Testis (tissue), 2 donors: ENCODE measurements at regions not wholly inside any gene's neighbourhood (a gene's known extent, or its start where the extent isn't known, plus 50 kb on each side); places are given as distances from the start of the nearest gene placed in this dataset.

Experiments
- DNase-seq: peaks from one replicate; pipeline ENCODE4 v3.0.0-alpha.2; 2019
- H3K27ac ChIP-seq, 2 donors: fragments of 200-600 bp; sonication (generic); one replicate each; pipeline ENCODE4 v1.5.1; 2019
- H3K27me3 ChIP-seq: fragments of 200-600 bp; sonication (generic); one replicate; pipeline ENCODE4 v1.5.1; 2019
- H3K36me3 ChIP-seq: fragments of 200-600 bp; sonication (generic); one replicate; pipeline ENCODE4 v1.5.1; 2017; ENCODE audit warnings: low read depth; ENCODE audit errors: missing control alignments
- H3K4me1 ChIP-seq: fragments of 200-600 bp; sonication (generic); one replicate; pipeline ENCODE4 v1.5.1; 2019
- H3K4me3 ChIP-seq, 2 donors: fragments of 200-600 bp; sonication (generic); one replicate each; pipeline ENCODE4 v1.5.1; 2017 to 2019
- H3K9me3 ChIP-seq: fragments of 200-600 bp; sonication (generic); one replicate; pipeline ENCODE4 v1.5.1; 2017
- POLR2A ChIP-seq: fragments of 450-650 bp; IDR thresholded peaks from one replicate; pipeline ENCODE4 v1.6.1; 2017; ENCODE audit warnings: antibody characterized with exemption, mild to moderate bottlenecking, moderate library complexity
- WGBS, 2 donors: methylation state at CpG; one replicate each; pipeline ENCODE4 v1.1.5; 2018; 5-methylcytosine and 5-hydroxymethylcytosine counted together
- intact Hi-C: fragments of 100-400 bp; cut with DNase I; formaldehyde crosslinking; loops from one replicate; pipeline ENCODE4 v1.15.1; 2023; ENCODE audit warnings: low total_unique reads
- TF ChIP-seq, protein P1 (sequence below), 3 experiments: fragments of 450-650 bp in 2 of 3; fragments of 200-600 bp in 1 of 3; sonication (generic) in 1 of 3; IDR thresholded peaks; one replicate each; pipeline ENCODE4 v1.5.1; 2016 to 2019; ENCODE audit warnings: antibody characterized with exemption in 3 of 3, mild to moderate bottlenecking in 2 of 3, moderate library complexity in 1 of 3

DNA sequence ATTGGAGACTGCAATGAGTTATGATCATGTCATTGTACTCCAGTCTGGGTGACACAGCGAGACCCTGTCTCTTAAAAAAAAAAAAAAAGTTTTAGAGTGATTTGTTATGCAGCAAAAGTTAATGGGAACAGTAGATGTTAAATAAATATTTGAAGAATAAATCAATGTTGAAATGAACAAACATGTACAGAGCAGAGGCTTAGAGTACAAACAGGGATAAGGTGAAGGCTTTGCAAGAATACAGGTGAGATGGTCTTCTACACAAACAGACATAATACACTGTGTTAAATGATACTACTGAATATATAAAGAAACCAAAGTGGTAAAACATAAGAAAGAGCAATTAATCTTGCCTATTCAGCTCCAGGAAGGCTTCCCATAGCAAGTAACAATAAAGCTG lies 265.4 kb downstream of the CNTN3 start:
- Histone ChIP-seq H3K36me3 (no peaks in the 10 kb centered on the region), H3K27ac (no peak overlapping the region), H3K9me3 (no peaks in the 10 kb centered on the region), H3K4me1 (no peaks in the 10 kb centered on the region), H3K27me3 (no peaks in the 10 kb centered on the region), H3K4me3 (no peak overlapping the region)
- intact Hi-C loops, result no loop called here
- no peak for TF ChIP-seq POLR2A
- TF ChIP-seq, protein P1, sequence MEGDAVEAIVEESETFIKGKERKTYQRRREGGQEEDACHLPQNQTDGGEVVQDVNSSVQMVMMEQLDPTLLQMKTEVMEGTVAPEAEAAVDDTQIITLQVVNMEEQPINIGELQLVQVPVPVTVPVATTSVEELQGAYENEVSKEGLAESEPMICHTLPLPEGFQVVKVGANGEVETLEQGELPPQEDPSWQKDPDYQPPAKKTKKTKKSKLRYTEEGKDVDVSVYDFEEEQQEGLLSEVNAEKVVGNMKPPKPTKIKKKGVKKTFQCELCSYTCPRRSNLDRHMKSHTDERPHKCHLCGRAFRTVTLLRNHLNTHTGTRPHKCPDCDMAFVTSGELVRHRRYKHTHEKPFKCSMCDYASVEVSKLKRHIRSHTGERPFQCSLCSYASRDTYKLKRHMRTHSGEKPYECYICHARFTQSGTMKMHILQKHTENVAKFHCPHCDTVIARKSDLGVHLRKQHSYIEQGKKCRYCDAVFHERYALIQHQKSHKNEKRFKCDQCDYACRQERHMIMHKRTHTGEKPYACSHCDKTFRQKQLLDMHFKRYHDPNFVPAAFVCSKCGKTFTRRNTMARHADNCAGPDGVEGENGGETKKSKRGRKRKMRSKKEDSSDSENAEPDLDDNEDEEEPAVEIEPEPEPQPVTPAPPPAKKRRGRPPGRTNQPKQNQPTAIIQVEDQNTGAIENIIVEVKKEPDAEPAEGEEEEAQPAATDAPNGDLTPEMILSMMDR (IDR thresholded peaks at IDR 0.05), result no peak
- 97 to 100% methylated on average over 1 of the region's 1 CpG for WGBS, 2 donors
- no peak for DNase-seq

DNA sequence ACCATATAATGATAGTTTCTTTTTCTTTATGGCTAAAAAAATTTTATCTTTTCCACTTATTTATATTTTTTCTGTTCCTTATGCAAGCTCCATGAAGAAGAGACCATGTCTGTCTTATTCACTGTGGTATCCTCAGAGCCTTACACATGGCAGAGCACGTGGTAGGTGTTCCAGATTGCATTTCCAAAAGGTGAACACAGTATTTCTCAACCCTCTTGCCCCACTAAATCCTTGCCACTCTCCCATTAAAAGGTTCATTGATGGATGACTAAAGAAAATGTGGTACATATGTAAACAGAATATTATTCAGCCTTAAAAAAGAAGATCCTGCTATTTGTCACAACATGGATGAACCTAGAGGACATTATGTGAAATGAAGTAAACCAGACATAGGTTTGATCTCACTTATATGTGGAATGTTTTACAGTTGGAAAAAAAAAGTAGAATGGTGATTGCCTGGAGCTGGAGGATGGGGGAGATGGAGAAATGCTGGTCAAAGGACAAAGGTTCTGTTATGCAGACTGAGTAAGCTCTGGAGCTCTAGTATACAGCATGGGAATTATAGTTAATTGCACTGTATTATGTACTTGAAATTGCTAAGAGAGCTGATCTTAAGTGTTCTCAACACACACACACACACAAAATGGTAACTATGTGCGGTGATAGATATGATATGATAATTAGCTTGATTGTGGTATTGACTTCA lies 266.7 kb downstream of the CNTN3 start:
- 83 to 93% methylated on average over 2 of the region's 2 CpGs for WGBS, 2 donors
- TF ChIP-seq POLR2A, result no peak
- TF ChIP-seq, protein P1 (IDR thresholded peaks at IDR 0.05), result no peak
- Histone ChIP-seq H3K27me3 (no peaks in the 10 kb centered on the region), H3K4me1 (no peaks in the 10 kb centered on the region), H3K36me3 (no peaks in the 10 kb centered on the region), H3K9me3 (no peaks in the 10 kb centered on the region), H3K4me3 (no peak overlapping the region), H3K27ac (no peak overlapping the region)
- DNase-seq, result no peak
- intact Hi-C loops, result no loop called here

- no peak for TF ChIP-seq POLR2A
- TF ChIP-seq, protein P1 (IDR thresholded peaks at IDR 0.05), result no peak
- Histone ChIP-seq H3K27me3 (no peaks in the 10 kb centered on the region), H3K36me3 (no peaks in the 10 kb centered on the region), H3K9me3 (no peaks in the 10 kb centered on the region), H3K27ac (no peak overlapping the region), H3K4me1 (no peaks in the 10 kb centered on the region), H3K4me3 (no peak overlapping the region)
- WGBS, 2 donors, result 81 to 82% methylated on average over 3 of the region's 3 CpGs
- intact Hi-C loops, result no loop called here
- DNase-seq, result no peak
Measured at GRCh38 chr3:74346896-74347295, 267.6 kb downstream of the CNTN3 start.

DNA sequence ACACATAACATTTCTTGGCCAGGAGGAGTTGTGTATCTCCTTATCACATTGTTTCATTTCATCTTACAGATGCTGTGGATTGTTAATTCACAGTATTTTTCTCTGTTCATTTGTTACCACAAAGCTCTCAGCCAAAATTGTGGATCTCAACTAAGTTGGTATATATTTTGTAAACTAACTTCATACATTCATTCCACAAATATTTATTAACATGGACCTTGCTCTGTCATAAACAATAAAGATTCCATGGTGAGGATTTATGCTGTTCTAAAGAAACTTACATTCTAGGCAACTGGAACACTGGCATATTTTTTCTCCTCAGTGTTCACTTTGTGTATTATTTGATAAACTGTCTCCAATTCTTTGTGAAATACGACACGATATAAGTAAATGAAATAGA lies 268.8 kb downstream of the CNTN3 start:
- WGBS, 2 donors, result 85% methylated on average over 2 of the region's 2 CpGs
- Histone ChIP-seq H3K27ac (no peak overlapping the region), H3K27me3 (no peaks in the 10 kb centered on the region), H3K36me3 (no peaks in the 10 kb centered on the region), H3K9me3 (no peaks in the 10 kb centered on the region), H3K4me1 (no peaks in the 10 kb centered on the region), H3K4me3 (no peak overlapping the region)
- intact Hi-C loops, result no loop called here
- TF ChIP-seq POLR2A, result no peak
- TF ChIP-seq, protein P1 (IDR thresholded peaks at IDR 0.05), result no peak
- no peak for DNase-seq

DNA sequence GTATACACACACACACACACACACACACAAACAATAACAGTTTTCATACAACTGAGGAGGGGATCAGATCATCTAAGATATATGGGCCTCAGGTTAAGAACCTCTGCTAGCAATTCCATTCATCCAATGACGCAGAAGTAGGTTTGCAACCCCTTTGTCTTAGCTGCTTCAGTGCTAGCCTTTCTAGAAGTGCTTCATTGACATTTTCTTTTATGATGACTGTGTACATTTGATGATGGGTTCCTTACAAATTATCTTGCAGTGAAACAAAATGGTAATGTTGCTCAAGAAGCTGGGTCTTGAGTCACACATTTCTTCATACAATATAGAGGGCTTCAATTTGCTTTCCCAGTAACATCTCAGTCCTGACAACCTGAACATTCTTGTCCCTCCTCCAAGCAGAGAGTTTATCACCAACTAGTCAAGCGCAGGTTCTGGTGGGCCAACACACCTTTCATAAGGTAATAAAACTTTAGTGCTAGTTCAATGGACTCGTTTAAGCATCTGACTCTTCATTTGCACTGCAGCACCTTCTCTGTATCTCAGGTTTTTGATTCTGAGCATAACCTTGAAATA lies 269.5 kb downstream of the CNTN3 start:
- Histone ChIP-seq H3K4me1 (no peaks in the 10 kb centered on the region), H3K27ac (no peak overlapping the region), H3K36me3 (no peaks in the 10 kb centered on the region), H3K27me3 (no peaks in the 10 kb centered on the region), H3K9me3 (no peaks in the 10 kb centered on the region), H3K4me3 (no peak overlapping the region)
- intact Hi-C loops, result no loop called here
- WGBS, 2 donors, result 80 to 83% methylated on average over 3 of the region's 3 CpGs
- no peak for TF ChIP-seq POLR2A
- TF ChIP-seq, protein P1 (IDR thresholded peaks at IDR 0.05), result no peak
- no peak for DNase-seq
